Astrocyte (in vitro differentiated cells and primary cell): ENCODE measurements at regions not wholly inside any gene's neighbourhood (a gene's known extent, or its start where the extent isn't known, plus 50 kb on each side); places are given as distances from the start of the nearest gene placed in this dataset.

Experiments used
- EZH2 ChIP-seq: IDR thresholded peaks from 2 replicates; pipeline ENCODE4 v1.6.1; 2012; ENCODE audit warnings: mild to moderate bottlenecking, low read length, inconsistent platforms; ENCODE audit not compliant: insufficient read depth
- TF ChIP-seq, protein P1 (sequence below): IDR thresholded peaks from 2 replicates; pipeline ENCODE4 v1.5.1; 2011; ENCODE audit warnings: low read depth, mild to moderate bottlenecking, inconsistent platforms, low read length, moderate library complexity; ENCODE audit not compliant: insufficient read depth

GRCh38 chr1:229897501-229897900 is 169.5 kb upstream of the GALNT2 start:
- TF ChIP-seq, protein P1, sequence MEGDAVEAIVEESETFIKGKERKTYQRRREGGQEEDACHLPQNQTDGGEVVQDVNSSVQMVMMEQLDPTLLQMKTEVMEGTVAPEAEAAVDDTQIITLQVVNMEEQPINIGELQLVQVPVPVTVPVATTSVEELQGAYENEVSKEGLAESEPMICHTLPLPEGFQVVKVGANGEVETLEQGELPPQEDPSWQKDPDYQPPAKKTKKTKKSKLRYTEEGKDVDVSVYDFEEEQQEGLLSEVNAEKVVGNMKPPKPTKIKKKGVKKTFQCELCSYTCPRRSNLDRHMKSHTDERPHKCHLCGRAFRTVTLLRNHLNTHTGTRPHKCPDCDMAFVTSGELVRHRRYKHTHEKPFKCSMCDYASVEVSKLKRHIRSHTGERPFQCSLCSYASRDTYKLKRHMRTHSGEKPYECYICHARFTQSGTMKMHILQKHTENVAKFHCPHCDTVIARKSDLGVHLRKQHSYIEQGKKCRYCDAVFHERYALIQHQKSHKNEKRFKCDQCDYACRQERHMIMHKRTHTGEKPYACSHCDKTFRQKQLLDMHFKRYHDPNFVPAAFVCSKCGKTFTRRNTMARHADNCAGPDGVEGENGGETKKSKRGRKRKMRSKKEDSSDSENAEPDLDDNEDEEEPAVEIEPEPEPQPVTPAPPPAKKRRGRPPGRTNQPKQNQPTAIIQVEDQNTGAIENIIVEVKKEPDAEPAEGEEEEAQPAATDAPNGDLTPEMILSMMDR = no peak
- no peak for TF ChIP-seq EZH2
